Activated CD4-positive, alpha-beta T cell treated with anti-CD3 and anti-CD28 coated beads, Interleukin-2, amount 50 U/mL, for 24 hours (primary cell): ENCODE measurements at regions not wholly inside any gene's neighbourhood (a gene's known extent, or its start where the extent isn't known, plus 50 kb on each side); places are given as distances from the start of the nearest gene placed in this dataset.

Experiments
- DNase-seq, 2 donors: peaks; one replicate each; pipeline ENCODE4 v3.0.0-alpha.2; 2020; ENCODE audit warnings: low read depth in 1 of 2, low spot score in 1 of 2

DNA sequence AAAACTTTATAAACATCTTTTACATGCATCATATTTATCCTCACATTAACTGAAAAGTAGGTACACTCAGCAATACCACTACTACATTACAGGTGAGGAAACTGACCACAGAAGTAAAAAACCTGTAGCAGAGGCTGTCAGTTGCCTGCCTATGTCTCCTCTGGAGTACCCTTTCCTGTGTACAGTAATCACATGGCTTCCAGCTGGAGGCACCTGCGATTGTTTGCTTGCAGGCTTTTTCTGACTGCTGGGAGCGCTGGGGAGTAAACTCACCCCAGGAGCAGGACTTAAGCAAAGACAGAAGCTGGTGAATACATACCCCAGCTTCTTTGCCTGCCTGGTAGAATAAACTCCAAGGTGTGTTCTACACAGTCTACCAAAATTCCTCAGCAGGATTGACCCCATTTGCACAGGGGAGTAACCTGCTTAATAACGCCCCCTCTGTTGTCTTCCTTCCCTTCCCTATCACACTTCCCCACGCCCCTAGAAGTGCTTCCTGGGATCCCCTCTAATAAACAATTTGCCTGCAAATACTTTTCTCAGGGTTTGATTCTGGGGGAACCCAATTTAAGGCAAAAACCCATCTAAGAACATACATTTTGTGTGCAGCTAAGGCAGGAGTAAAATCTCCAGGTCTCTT is 138.9 kb downstream of the PTH2R start:
- no peak for DNase-seq

GRCh38 chr2:208546107-208546506 is 139.5 kb downstream of the PTH2R start:
- DNase-seq, result no peak

GRCh38 chr2:208546860-208547650 is 140.5 kb downstream of the PTH2R start:
- no peak for DNase-seq

DNA sequence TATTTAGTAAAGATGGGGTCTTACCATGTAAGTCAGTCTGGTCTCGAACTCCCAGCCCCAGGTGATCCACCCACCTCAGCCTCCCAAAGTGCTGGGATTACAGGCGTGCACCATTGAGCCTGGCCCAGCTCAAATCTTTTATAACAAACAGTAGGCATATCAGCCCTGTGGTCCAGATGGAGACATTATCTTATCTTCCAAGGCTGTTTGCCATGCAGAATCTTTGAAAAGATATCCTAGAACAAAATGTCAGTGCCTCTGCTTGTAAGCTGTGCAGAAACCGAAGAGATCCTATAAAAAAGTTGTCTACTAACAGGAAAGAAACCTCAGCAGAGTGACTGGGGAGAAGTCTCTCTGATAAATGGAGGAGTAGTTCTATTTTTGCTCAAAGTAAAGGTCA is 142.1 kb downstream of the PTH2R start:
- no peak for DNase-seq

- no peak for DNase-seq
Observed at GRCh38 chr2:208549546-208550158, 143.1 kb downstream of the PTH2R start.

DNA sequence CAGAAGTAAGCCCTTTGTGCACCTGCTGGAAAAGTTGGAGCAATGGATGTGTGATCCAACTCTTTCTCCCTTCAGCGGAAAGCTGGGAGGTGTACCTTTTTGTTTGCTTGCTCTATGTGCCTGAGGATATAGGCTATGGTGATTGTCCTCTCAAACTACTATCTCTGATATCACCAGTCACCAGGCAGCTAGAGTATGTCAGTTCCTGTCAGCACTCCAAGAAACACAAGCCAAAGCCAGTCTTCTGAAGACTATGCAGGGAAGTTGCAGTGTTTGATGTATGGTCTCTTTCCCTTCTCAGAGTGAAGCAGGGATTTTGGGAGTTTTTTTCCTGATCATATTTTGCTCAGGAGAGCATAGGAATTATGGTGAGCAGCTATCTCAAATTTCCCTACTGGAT is 146.4 kb downstream of the PTH2R start:
- no peak for DNase-seq

DNA sequence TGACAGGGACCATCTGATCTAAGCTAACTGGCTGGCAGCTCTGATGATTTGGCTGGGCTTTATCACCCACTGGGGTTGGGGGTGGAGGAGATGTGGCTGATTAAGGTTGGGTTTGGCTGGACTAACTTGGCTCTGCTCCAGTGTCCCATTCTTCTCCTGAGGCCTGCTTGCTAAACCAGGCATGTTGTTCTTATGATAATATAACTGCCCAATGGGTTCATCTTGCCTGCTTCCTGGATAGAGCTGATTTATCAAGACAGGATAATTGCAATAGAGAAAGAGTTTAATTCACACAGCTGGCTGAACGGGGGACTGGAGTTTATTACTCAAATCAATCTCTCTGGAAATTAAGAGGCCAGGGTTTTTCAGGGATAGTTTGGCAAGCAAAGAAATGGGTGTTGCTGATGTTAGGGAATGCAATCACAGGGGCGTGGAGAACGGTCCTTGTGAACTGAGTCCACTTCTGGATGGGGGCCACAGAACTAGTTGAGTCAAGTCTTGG is 150.4 kb downstream of the PTH2R start:
- DNase-seq, result no peak

- no peak for DNase-seq
Observed at GRCh38 chr2:208565690-208566416, 159.3 kb downstream of the PTH2R start.

- no peak for DNase-seq
Observed at GRCh38 chr2:208568203-208568602, 161.6 kb downstream of the PTH2R start.

- no peak for DNase-seq
Observed at GRCh38 chr2:208570066-208570465, 163.5 kb downstream of the PTH2R start.

- DNase-seq, result no peak
Observed at GRCh38 chr2:208570851-208571763, 164.5 kb downstream of the PTH2R start.

GRCh38 chr2:208571764-208572131 is 165.2 kb downstream of the PTH2R start:
- no peak for DNase-seq

- DNase-seq, result no peak
Observed at GRCh38 chr2:208573569-208573968, 167.0 kb downstream of the PTH2R start.

DNA sequence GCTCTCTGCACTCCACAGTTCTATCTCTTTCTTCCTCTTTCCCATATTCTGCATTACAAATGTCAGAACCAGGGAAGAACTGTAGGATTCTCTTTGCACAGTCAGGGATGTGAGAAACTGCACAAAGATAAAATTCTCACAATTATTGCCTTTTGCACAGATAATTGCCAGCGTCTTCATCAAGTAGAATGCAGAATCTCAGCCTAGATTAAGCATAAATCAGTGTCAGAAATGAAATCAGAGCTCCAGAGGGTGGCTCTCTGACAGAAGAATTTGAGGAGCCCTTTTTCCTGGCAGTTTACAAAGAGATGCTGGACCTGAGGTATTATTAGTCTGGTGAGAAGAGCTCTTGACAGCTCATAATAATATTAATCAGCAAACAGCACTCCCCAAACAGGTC is 173.1 kb downstream of the PTH2R start:
- DNase-seq, result no peak

- DNase-seq, result no peak
Observed at GRCh38 chr2:208584378-208584985, 177.9 kb downstream of the PTH2R start.

- no peak for DNase-seq
Observed at GRCh38 chr2:208586516-208586915, 179.9 kb downstream of the PTH2R start.

- DNase-seq, result no peak
Observed at GRCh38 chr2:208594642-208595385, 188.2 kb downstream of the PTH2R start.

GRCh38 chr2:208595386-208596275 is 189.0 kb downstream of the PTH2R start:
- DNase-seq, result no peak
